Esophagus squamous epithelium (tissue), 4 donors: ENCODE measurements at regions not wholly inside any gene's neighbourhood (a gene's known extent, or its start where the extent isn't known, plus 50 kb on each side); places are given as distances from the start of the nearest gene placed in this dataset.

ENCODE experiments used
- CTCF ChIP-seq, 6 experiments: fragments of 450-650 bp in 4 of 6; fragments of 200-600 bp in 2 of 6; sonication (generic) in 2 of 6; IDR thresholded peaks; one replicate each; pipeline ENCODE4 v1.5.1; 2016 to 2019; ENCODE audit warnings: antibody characterized with exemption in 6 of 6, mild to moderate bottlenecking in 4 of 6, moderate library complexity in 4 of 6
- POLR2A ChIP-seq, 4 donors: fragments of 450-650 bp; IDR thresholded peaks; one replicate each; pipeline ENCODE4 v1.6.1; 2017; ENCODE audit warnings: antibody characterized with exemption in 4 of 4, mild to moderate bottlenecking in 4 of 4, moderate library complexity in 3 of 4

DNA sequence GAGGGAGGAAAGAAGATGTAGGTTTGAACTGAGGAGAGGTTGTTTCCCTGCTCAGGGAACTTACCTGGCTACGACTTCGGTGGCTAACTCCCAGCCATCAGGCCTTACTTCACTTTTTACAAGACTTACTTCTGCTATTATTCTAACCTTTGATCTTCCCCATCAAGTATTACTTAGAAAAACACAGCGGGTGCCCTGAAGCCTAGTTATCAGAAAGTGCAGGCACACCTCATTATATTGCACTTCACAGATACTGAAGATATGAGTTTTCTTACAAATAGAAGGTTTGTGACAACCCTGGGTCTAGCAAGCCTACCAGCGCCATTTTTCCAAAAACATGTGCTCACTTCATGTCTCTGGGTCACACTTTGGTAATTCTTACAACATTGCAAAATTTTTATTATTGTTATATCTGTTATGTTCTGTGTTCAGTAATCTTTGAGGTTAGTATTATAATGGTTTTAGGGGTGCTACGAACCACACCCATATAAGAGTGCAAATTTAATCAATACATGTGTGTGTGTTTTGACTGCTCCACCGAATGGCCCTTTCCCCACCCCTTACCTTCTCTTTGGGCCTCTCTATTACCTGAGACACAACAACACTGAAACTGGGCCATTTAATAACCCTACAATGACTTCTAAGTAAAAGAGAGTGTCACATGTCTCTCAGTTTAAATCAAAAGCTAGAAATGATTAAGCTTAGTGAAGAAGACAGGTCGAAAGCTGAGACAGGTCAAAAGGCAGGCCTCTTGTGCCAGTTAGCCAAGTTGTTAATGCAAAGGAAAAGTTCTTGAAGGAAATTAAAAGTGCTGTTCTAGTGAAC is 2102.7 kb upstream of the WWC1 start:
- no peak for TF ChIP-seq CTCF (IDR thresholded peaks at IDR 0.05)
- TF ChIP-seq POLR2A (IDR thresholded peaks at IDR 0.05) = no peak
